Embryonic facial prominence (tissue), 1 donor: ENCODE measurements at regions not wholly inside any gene's neighbourhood (a gene's known extent, or its start where the extent isn't known, plus 50 kb on each side); places are given as distances from the start of the nearest gene placed in this dataset.

Experiments
- DNase-seq: peaks from one replicate; pipeline ENCODE4 v3.0.0-alpha.2; 2016; ENCODE audit errors: extremely low spot score

DNA sequence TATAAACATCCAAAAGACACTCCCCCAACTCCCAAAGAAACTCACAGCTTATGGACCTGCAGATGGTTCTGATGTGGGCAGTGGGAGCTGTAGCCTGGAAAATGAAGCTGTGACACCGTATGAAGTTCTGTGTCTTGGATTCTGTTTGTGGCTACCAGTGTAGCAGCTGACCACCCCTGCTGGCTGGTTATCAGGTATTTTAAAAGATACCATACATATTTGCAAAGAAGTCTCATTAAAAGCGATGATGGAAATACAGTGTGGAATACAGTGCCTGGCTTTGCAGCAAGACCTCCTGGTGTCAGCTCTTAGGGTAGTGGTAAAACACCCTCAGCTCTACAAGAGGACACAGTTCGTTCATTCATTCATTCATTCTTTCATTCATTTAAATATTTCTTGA, 194.3 kb upstream of the PRKCQ start:
- DNase-seq = no peak

DNA sequence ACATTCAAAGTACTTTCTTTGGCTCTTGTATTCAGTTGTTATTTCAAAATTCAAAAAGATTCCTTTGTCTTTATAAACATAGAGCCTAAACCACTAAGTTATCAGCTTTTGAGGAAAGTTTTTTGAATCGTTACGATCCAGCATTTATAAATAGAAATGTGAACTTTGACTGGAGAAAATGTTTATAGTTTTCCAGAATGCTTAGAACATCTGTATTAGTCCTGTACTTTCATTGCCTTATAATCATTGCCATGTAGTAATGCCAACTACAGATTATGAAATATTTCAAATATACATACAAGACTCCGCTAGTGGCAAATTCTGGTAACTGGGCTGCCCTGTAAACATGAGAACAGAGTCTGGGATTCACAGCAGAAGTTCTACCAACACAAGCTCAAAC, 191.3 kb upstream of the PRKCQ start:
- no peak for DNase-seq

DNA sequence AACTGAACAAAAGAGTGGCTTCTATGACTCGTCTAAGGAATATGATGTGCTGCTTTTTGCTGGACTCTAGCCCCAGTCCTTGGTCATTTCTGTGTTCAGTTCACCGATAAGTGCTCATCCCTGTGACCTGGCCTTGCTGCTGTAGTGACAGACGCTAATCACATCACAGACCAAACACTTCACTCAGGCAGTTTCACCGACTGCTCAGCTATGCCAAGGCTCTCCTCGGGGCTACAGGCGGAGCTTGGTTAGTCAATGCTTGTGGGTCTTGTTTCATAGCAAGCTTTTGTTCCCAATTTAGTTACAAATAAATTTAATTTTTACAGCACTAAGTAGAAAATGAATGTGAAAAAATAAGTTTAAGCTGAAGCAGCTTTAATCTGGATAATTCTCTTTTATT, 190.8 kb upstream of the PRKCQ start:
- DNase-seq = no peak

DNA sequence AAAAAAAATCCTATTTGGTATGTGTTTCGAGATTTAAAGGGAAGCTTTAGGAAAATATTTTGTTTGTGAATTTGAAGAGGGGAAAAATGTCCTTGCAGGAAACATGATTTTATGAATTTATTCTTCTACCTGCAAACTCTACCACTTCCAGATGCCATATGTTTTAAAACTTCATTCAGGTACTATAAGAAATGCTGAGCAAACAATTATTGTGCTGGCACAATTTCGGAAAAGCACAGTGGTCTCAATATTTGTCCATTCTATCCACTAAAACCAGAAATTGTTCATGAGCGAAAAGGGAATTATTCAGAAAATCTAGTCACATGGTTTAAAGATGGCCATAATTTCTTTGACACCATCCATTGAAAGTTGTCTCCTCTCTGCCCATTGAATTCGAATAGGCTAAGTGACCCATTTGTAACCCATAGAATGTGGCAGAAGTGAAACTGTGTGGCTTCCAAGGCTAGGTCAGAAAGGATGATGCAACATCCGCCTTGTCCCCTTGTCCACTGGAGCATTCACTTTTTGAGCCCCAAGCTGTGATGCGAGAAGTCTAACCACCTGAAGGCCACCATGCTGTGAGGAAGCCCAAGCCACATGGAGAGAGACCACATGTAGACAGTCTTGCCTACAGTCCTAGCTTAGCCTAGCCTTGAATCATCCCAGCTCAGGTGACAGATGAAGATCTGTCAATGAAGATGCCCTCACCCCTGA, 189.8 kb upstream of the PRKCQ start:
- no peak for DNase-seq

DNA sequence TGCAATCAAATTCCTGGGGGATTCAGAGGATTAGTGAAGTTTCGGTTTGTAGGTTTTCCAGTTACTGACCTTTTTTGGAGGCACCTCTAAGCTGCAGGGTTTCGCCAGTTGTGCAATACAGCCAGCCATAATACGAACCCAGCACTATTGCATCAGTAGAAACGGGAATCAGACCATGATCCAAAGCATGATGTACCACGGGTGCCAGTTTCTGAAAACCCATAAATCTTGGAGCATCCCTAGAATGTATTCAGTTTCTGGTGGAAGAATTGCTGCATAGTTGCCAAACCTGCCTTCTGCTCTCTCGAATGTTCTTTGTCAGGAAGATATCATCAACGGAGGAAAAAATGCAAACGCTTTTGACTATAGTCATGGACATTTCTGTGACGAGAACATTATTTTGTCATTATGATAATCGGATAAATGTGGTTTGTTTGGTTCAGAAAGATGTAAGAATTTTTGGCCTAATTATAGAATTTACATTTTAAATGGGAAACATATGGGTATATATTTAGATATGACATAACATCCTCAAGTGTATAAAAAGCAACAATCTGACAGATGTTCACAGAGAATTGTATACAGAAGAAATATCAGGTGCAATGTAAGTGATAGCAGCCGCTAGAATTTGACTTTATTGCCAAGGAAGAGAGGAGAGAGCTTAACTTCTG, 186.2 kb upstream of the PRKCQ start:
- DNase-seq = peak; percentile 45

DNA sequence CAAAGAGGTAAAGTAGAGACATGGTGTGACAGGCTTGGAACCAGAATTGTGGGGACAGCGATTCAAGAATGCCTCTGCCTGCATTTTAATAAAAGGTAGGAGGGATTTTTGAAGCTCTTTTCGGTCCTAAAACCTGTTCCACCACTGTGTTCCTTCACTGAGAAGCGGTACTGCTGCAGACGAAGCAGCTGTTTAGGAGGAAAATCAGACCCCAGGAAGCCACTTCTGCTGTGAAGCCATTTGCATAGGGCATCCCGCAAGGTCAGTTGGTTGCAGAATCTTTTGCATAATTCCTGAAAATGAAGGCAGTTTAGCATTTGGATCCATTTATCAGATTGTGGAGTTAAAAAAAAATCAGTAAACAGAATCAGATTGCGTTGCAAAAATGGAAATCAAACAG, 183.3 kb upstream of the PRKCQ start:
- no peak for DNase-seq

DNA sequence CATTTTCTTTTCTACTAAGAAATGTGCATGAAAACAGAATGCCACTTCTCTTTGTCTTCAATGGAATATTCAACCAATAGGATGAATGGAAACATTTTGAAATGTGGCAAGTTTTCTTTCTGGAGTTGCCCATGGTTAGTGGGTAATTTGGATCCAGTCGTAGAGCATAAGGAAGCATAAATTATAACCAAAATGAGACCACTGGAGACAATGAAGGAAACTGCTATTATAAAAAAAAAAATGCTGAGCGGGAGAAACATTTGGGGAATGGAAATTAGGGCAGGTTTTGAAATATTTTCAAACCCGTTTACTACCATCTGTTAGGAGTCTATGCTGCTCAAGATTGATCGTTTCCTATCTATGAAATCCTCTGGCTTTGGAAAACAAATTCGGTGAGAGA, 182.9 kb upstream of the PRKCQ start:
- no peak for DNase-seq

DNA sequence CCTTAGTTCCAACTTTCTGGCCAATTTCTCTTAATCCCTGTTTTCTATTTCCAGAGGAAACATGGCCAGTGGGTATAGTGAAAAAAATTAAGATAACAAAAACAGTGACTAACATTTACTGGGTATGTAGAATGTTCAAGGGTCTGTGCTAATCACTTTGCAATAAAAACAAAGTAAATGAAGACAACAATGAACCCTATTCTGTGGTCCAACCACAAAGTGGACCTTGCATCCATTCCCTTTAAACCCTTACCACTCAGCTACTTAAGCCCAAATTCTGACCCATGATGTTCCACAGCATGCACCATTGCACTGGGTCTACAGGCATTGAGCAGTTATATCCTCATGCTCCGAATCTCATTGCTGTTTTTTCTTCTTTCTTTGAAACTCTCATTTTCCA, 179.9 kb upstream of the PRKCQ start:
- no peak for DNase-seq

DNA sequence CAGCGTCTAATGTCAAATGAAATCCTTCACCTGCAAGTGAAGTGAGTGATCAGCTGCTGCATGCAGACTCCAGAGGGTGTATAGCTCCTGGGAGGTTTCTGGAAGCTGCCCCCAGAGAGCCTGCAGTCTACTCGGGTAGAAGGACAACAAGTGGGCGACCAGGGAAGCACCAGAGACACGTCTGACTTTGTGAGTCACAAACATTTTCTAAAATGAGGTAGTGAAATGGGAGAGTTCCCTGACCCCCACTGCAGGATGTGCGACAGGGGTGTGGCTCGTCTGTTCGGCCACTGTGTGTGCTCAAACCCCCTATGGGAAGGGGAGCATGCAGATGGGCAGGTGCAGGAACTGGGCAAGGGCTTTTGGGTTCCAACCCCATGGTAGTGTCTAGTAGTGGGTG, 177.1 kb upstream of the PRKCQ start:
- DNase-seq = no peak

DNA sequence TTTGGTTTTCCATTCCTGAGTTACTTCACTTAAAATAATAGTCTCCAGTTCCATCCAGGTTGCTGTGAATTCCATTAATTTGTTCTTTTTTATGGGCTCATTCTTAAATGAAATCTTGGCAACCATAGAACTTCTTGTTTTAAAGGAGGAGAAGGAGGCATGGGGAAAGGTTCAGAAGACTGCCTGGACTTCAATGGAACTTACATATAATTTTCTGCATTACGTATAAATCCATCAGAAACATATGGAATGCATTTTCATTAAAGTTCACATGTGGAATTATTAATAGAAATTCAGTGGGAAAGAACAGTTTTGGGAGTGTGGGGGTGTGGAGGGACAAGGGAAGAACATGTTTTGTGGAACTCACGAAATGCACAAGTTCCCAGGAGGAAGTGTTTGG, 176.6 kb upstream of the PRKCQ start:
- DNase-seq = peak; percentile 25

DNA sequence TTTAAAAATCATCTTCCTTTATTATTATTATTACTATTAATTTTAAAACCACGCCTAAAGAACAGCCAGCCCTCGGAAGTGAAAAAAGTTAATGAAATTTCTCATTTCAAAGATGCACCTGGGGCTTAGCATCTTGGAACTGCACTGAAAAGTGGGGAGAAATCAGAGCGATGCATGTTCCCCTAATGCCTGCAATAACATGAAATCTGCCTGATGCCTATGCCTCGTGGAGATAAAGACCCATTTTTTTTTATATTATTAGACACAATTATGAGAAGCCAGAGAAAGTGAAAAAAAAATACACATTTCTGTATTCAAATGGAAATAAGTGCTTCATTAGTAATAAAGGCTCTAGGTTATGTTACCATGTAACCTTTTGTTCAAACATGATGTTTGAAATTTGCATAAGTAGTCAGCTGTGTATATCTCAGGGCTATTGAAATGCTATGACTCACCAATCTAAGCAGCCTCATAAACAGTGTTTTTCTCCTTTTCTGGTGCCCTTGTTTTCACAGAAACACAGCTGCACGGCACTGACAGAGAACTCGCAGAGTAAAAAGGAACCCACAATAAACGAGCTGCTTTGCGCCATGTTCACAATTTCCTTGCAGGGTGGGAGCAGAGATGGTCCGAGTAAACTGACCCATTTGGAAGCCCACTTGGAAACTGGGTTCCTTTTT, 175.8 kb upstream of the PRKCQ start:
- DNase-seq = no peak

DNA sequence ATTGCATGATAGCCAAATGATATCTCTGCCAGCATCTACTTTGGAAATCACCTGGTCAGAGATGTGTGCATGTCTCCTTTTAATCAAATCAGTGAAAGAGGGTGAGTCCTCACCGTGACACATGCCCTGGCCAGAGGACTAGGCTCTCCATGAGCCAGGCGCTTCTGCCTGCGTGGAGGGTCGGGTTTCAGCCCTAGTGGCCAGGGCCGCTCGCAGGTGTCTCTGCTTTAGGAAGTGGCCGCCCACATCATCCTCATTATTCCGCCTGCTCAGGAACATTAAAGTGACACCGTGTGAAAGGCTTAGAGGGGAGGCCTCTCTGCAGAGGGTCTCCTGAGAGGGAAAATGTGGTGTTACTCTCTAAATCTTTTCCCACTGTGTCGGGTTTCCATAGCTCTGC, 173.6 kb upstream of the PRKCQ start:
- no peak for DNase-seq

DNA sequence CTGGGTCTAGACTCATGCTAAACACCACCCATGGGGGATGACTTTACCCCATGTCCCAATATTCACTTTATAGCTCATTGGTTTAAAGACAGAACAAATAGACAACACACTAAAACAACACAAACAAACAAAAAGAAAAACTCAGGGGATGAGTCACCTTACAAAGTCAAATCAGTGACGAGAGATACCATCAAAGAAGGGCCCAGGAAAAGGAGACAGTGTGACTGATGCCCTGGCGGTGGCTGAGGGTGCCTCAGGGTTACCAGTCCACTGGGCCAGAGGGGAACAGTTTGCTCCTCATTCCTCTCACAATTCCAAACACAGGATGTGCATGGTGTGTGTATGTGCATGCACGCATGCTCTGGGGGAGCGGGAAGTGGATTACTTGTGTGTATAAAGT, 171.3 kb upstream of the PRKCQ start:
- DNase-seq = no peak

DNA sequence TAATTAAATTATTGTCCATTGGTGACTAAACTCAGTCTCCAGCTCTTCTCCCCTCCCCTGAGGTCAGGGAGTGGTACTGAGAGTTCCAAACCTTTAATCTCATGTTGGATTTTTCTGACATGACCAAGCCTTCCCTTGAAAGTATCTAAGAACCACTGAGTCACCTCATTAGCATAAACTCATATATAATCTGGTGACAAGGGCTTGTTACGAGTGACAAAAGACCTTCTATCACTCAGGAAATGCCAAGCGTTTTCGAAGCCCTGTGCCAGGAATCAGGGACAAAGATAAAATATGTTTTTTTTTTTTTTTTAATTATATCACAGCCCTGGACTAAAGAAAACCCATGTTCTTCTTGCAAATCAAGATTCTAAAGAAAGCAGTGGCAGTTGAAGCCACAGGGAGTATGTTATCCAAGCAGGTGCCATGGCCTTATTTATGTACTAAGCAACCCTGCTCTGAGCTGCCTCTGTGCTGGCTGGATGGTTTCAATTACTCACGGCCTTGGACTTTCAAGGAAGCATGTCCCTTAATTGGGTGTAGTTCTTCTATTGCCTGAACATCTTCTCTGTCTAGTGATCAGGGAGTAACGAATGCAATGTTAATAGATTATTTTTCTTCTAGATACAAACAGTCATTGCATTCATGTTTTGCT, 169.0 kb upstream of the PRKCQ start:
- DNase-seq = no peak

DNA sequence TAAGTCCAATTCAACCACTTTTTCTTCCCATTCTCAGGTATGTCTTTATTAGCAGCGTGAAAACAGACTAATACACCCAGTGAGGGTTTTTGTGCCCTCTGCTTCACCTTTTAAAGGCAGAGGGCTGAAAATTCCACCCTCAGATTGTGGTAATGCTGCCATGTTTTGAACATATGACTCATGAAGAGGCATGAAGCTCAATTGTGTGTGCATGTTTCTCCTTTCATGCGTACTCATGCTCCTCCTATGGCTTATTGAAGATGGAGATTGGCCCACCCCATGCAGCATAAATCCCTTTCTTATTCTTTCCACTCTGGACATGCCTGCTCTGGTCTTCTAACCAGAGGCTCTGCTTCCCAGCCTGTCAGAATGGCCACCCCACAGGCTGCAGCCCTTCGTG, 168.0 kb upstream of the PRKCQ start:
- DNase-seq = no peak

DNA sequence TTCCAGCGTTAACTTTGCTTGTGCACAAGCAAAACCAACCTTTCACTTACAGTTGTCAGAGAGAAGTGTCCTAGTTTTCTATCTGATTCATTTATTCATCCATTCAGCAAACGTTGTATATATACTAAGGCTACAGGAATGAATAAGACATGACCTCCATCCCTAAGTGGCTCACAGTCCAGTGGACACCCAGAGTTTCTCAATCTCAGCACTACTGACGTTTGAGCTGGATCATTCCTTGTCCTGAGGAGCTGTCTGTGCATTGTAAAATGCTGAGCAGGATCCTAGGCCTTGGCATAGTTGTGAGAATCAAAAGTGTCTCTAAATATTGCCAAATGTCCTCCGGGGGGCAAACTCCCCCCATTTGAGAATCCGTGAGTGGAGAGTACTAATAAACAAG, 166.7 kb upstream of the PRKCQ start:
- no peak for DNase-seq

DNA sequence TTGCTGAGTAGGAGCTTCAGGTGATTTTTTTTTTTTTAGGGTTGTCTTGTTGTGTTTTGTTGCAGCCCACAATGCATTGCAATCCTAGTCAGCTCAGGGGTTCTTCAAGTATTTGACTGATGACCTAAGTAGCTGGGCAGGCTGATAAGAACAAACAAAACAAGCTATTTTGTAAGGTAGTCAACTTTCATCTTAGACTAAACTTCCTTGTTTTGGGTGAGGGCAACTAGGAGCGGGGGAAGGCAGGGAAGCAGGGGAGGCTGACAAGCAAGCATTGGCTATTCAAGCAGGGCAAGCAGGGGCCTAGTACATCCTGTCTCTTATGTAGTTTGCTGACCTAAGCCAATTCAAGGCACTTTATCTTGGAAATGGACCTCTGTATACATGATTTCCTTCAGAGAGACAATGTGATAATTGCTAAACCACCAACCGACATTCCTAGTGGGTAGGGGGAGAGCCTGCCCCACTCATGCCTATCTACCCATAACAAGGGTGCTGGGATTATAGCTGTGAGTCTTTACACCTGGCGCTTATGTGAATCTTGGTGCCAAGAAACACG, 163.3 kb upstream of the PRKCQ start:
- DNase-seq = no peak

DNA sequence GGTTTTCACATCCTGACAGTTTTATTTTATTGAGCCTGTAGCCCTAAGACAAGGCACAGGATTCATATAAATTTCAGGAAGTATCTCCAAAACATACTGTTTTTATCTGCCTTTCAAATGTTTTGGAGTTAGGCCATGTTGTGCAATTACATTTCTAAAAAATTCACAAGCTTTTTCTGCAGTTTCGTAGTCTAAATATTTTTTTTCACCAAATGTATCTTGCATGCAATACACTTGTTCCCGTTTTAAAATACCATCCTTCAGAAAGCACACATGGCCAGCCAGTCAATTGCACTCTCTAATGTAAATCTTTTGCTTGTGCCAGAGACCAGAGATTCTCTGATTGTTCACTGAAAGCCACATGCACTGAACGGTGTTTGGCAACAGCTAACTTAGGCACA, 161.5 kb upstream of the PRKCQ start:
- no peak for DNase-seq

DNA sequence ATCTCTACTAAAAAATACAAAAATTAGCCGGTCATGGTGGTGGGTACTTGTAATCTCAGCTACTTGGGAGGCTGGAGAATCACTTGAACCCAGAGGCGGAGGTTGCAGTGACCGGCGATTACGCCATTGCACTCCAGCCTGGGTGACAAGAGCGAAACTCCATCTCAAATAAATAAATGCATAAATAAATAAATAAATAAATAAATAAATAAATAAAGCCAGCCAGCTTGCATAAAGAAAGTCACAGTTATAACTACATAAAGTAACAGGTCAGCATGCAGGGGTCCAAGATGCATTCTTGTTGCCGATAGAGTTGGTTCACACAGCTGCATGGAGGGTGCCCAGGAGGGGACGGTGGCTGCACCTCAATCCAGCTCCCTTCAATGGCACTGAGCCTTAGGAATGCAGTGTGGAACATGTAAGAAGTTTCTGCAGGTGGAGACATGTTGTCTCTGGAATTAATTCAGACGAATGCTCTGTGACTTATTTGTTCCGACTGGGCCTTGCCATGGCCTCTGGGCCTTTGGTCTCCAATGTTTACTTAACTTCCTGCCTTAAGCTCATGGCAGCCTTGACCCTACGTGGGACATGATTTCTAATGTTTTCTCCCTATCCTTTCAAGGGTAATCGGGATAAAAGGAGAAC, 159.6 kb upstream of the PRKCQ start:
- no peak for DNase-seq

DNA sequence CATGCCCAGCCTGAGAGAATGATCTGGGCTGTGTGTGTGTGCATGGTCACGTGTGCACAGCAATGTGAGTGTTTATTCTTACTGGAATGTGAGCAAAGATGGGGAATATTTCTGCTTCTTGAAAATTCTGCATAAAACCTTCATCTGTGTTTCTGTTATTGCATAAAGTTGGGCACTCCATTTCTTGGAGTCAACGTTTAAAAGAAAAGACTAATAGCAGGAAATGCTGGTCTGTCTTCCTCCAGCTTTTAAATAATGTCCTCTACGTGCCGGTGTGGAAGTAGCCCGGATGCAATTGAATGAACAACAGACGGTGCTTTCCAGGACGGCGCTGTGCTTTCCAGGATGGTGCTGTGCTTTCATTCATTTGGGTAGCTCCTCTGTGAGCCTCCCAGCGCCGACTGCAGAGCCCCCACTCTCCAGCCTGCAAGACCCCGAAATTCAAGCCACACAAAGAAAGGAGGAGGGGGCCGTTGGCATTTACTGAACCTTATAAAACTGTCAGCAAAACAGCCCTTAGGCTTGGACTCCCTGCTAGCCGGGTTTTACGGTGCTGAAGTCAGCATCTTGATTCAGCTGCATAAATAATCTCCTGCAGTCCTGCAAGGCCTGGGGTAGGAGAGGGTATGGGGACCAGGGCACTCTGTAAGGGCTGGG, 158.2 kb upstream of the PRKCQ start:
- DNase-seq = no peak

DNA sequence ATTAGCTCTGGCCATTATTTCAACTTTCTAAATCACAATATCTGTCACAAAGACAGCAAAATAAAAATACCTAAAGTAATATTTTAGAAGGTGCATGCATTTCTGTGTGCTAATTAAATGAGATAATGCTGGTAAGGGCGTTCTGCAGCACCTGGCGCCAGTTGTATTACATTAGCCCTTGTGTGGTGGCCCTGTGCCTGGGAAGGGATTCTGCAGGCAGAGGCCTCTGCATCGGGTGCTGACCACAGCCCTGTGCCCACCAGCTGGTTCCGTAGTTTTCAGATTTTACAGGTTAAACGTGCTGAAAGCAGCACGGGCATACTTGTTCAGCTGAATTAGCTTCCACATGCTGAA, 157.7 kb upstream of the PRKCQ start:
- no peak for DNase-seq
